HFFc6 (cell line): ENCODE measurements at regions not wholly inside any gene's neighbourhood (a gene's known extent, or its start where the extent isn't known, plus 50 kb on each side); places are given as distances from the start of the nearest gene placed in this dataset.

ENCODE experiments used
- DNase-seq: peaks from one replicate; pipeline ENCODE4 v3.0.0-alpha.2; 2018
- H3K27ac Mint-ChIP-seq: 2 replicates; pipeline ENCODE4 v1.8.0; 2020; ENCODE audit warnings: mild to moderate bottlenecking, mixed read lengths
- H3K27me3 Mint-ChIP-seq: 2 replicates; pipeline ENCODE4 v1.8.0; 2021; ENCODE audit warnings: mild to moderate bottlenecking, moderate library complexity, mixed read lengths; ENCODE audit not compliant: insufficient read depth
- H3K36me3 Mint-ChIP-seq: 2 replicates; pipeline ENCODE4 v1.8.0; 2021; ENCODE audit warnings: low read depth, mixed read lengths
- H3K4me1 Mint-ChIP-seq: 2 replicates; pipeline ENCODE4 v1.8.0; 2020; ENCODE audit warnings: low read depth, mixed read lengths
- H3K4me3 Mint-ChIP-seq: 2 replicates; pipeline ENCODE4 v1.8.0; 2020; ENCODE audit warnings: mild to moderate bottlenecking, moderate library complexity, mixed read lengths
- H3K9me3 Mint-ChIP-seq: 2 replicates; pipeline ENCODE4 v1.8.0; 2020; ENCODE audit warnings: mild to moderate bottlenecking, mixed read lengths
- TF ChIP-seq, protein P1 (sequence below): fragments of 200-600 bp; sonication (generic); IDR thresholded peaks from 2 replicates; pipeline ENCODE4 v1.5.0; 2021; ENCODE audit warnings: antibody characterized with exemption, mild to moderate bottlenecking

DNA sequence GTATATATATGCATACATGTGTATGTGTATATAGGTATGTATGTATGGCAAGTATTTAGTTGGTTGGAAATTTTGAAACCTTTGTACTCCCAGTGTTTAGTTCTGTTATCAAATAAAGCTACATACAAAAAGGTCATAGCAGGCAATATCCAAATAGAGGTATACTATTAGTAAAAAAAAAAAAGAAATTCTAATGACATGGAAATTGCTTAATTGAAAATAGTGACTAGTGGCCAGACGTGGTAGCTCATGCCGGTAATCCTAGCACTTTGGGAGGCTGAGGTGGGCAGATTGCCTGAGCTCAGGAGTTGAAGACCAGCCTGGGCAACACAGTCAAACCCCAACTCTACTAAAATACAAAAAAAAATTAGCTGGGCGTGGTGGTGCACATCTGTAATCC is 351.6 kb upstream of the NR5A2 start:
- Mint-ChIP-seq H3K27me3 (peaks cover 2% of the 10 kb centered on the region), H3K36me3 (no peaks in the 10 kb centered on the region), H3K27ac (no peak overlapping the region), H3K9me3 (no peaks in the 10 kb centered on the region), H3K4me1 (no peaks in the 10 kb centered on the region), H3K4me3 (no peak overlapping the region)
- TF ChIP-seq, protein P1, sequence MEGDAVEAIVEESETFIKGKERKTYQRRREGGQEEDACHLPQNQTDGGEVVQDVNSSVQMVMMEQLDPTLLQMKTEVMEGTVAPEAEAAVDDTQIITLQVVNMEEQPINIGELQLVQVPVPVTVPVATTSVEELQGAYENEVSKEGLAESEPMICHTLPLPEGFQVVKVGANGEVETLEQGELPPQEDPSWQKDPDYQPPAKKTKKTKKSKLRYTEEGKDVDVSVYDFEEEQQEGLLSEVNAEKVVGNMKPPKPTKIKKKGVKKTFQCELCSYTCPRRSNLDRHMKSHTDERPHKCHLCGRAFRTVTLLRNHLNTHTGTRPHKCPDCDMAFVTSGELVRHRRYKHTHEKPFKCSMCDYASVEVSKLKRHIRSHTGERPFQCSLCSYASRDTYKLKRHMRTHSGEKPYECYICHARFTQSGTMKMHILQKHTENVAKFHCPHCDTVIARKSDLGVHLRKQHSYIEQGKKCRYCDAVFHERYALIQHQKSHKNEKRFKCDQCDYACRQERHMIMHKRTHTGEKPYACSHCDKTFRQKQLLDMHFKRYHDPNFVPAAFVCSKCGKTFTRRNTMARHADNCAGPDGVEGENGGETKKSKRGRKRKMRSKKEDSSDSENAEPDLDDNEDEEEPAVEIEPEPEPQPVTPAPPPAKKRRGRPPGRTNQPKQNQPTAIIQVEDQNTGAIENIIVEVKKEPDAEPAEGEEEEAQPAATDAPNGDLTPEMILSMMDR, result peak; percentile 49
- no peak for DNase-seq

DNA sequence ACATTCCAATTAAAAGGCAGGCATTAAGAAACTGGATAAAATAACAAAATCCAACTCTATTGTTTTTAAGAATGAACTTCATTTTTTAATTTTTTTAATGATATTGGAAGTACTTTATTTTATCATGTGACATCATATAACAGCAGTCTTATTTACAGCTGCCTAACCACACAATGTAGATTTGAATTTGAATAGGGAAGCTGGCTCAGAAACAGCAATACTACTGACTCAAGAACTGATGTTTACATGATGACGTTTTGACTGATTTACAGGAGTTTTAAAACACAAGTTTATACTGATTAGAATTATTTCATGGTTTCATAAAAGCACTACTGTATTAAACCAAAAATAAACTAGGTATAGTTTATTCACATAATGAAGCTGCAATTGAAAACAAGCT is 348.7 kb upstream of the NR5A2 start:
- Mint-ChIP-seq H3K4me3 (no peak overlapping the region), H3K36me3 (no peaks in the 10 kb centered on the region), H3K27me3 (no peaks in the 10 kb centered on the region), H3K27ac (no peak overlapping the region), H3K4me1 (no peaks in the 10 kb centered on the region), H3K9me3 (no peaks in the 10 kb centered on the region)
- no peak for DNase-seq
- TF ChIP-seq, protein P1, result no peak

DNA sequence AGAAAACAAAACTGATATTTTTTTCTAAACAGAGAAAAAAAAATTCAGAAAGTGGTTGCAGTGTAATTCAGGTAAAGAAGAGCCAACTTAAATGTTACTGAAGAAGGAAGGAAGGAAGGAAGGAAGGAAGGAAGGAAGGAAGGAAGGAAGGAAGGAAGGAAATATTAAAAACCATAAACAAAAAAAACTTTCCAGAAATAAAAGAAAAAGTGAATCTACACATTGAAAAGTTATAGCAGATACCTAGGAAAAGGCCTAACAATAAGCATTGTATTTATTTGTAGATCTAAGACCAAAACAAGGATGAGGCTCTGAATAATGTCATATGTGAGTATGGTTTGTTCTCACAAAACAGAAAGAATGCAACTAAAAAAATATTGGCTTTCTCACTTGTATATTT is 345.4 kb upstream of the NR5A2 start:
- H3K36me3 Mint-ChIP-seq, result no peaks in the 10 kb centered on the region
- TF ChIP-seq, protein P1, result no peak
- peaks cover 25% of the 10 kb centered on the region for H3K4me1 Mint-ChIP-seq
- DNase-seq, result no peak
- H3K4me3 Mint-ChIP-seq, result no peak overlapping the region
- no peaks in the 10 kb centered on the region for H3K27me3 Mint-ChIP-seq
- no peaks in the 10 kb centered on the region for H3K9me3 Mint-ChIP-seq
- no peak overlapping the region for H3K27ac Mint-ChIP-seq

DNA sequence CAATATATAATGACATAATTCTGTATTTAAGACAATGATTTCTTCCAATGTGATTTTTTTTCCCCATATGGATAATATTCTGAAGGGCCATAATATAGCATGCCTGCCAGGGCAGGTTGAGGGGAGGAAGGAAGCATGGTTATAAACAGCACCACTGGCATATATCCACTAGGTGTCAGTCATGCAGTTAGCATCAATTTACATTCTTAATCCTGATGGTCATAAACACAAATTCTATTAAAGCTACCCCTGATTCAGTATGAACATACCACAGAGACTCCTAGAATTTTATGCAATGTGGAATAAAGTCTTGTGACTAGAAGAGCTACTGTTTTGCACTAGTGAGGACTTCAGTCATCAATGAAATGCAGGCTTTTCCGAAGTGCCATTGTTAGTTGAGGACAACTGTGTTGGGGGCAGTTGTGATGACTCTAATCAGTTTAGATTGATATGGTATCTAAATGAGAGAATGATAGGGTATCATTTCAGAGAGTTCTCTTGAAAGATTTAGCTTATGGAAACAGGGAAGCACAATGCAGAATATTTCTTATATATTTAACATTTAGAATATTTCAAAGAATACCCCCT is 342.7 kb upstream of the NR5A2 start:
- Mint-ChIP-seq H3K4me1 (peaks cover 50% of the 10 kb centered on the region), H3K27ac (0 out of 2 replicates have a peak overlapping the region, but pooled peaks have one; percentile 46), H3K36me3 (no peaks in the 10 kb centered on the region), H3K27me3 (no peaks in the 10 kb centered on the region; the same call in 1 of the 2 replicates), H3K9me3 (no peaks in the 10 kb centered on the region), H3K4me3 (no peak overlapping the region)
- TF ChIP-seq, protein P1, result peak; percentile 93
- peak; percentile 79 for DNase-seq

DNA sequence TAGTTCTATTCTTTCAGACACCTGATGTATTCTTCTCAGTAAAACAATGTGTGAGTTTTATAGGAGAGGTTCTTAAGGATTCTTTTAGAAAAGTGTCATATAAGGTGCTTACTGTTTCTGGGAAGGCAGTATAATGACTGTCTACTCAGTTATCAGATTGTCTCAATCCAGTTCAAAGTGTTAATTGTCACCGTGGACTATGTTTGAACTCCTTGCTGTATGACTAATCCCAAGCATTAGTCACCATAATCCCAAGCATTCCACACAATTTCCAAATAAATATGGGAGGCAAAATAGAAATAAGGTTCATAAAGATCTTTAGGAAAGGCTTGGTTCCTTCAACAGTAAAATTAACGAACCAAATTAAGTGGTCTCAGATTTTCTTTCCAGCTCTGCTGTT is 342.1 kb upstream of the NR5A2 start:
- H3K27me3 Mint-ChIP-seq, result no peaks in the 10 kb centered on the region; the same call in 1 of the 2 replicates

More for the DNA sequence above, 342.1 kb upstream of the NR5A2 start:
- Mint-ChIP-seq H3K36me3 (no peaks in the 10 kb centered on the region), H3K27ac (peak overlapping the region; percentile 5; the same call in 1 of the 2 replicates), H3K4me3 (no peak overlapping the region), H3K4me1 (peaks cover 56% of the 10 kb centered on the region), H3K9me3 (no peaks in the 10 kb centered on the region)
- TF ChIP-seq, protein P1, result no peak
- peak; percentile 51 for DNase-seq
